DMS153 treated with DMSO at 0.1 percent for 48 hours (cell line): ENCODE measurements at regions not wholly inside any gene's neighbourhood (a gene's known extent, or its start where the extent isn't known, plus 50 kb on each side); places are given as distances from the start of the nearest gene placed in this dataset.

Source experiments
- DNase-seq: peaks from one replicate; lab custom pipeline; 2025; ENCODE audit not compliant: unreplicated experiment; lab: John Stamatoyannopoulos, UW

DNA sequence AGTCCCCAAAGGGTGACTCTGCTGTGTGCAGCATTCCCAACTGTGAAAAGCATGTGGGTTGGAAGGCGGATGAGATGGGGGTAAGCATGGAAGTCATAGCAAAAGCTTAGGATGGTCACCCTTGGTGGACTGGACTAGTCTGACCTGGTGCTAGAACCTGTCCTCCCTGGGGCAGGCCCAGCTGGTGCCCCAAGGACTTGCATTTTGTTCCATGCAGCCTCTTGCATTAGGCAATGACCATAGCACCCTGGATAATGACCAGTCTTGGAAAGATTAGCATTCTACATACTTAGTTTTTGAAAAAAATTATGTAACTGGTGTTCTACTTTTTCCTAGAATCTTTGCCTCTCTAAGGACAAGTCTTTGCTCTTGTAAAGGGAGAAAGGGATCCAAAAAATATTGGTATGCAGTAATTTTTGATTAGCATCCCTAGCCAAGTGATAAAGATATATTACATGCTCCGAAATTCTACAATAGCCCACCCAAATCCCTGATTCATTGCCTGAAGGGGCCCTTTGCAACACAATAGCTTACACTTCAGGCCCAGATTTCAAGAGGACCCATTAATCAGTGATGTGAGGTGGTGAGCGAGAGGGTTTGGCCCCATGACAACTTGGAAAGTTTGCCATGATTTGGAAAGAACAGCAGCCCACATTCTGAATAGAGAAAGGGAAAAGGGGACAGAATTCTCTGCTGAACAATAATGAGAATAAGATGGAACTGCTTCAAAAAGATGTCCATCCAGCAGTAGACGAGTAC, 93.3 kb upstream of the CD180 start:
- DNase-seq, result no peak

- no peak for DNase-seq
Observed at GRCh38 chr5:67287510-67288268, 91.1 kb upstream of the CD180 start.

DNA sequence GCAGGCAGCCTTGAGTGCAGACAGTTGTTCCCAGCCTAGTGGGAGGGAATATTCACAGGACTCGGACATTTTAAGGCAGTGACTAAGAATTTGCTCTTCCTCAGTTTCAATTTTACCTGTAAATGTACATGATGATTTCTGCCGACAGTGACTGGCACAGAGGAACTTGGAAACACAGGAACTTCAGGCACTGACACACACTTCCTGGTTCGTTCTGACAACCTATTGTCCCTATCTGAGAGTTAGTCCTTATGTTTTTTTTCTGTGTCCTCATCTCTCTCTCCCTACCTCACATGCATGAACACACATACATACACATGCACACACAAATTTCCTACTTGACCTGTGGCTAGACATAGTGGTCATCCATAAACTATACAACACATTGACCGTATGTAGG, 89.4 kb upstream of the CD180 start:
- DNase-seq, result no peak

DNA sequence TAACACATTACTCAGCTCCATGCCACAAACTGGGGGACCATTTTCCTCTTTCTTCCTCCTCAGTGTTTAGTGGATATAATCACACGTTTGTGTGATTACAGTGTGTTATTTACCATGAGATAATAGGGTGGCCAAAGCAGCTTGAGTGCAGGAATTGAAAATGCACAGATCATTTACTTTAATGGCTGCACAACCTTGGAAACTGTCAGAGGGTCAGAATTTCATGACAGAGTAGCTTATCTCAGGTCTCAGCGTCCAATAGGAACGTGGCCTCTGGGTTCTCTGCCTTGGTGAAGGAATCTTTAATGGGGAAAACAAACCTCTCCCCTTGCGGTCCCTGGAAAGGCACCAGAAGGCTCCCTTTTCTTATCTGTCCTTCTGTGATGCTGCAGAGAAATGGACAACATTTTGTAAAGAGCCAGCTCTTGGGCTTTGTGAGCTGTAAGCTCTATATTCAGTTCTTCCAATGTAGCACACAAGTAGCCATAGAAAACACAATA, 87.4 kb upstream of the CD180 start:
- DNase-seq, result no peak

DNA sequence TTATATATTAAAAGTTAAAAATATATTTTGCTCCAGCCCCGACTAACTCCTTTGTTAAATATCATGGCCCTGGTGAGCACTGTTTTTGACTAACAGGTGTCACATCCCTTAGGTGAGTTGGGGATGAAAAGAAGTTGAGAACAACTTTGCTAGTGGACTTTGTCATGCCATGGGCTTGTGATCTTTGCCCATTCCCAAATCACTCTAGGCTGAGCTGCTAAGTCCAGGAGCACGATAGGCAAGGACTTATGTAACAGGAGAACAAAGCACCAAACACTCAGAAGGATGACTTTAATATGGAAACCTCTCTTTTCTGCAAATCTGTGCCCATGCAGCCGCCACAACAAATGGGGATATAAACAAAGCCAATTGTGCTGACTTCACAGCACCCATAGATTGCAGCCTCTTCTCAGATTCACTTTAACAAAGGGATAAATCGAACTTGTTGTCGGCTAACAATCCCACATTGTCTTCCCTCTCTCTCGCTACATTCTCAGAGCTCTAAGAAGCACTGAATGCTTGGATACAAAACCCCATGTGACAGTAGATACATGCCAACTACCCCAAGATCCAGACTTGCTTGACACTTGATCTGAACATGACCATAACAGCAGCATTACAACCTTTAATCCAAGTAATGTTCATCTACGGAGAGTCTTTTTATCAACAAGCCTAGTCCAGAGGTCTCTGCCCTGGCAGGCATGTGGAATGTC, 86.8 kb upstream of the CD180 start:
- DNase-seq, result no peak

GRCh38 chr5:67281874-67282273, 85.3 kb upstream of the CD180 start:
- no peak for DNase-seq

- no peak for DNase-seq
Observed at GRCh38 chr5:67273689-67274356, 77.2 kb upstream of the CD180 start.

DNA sequence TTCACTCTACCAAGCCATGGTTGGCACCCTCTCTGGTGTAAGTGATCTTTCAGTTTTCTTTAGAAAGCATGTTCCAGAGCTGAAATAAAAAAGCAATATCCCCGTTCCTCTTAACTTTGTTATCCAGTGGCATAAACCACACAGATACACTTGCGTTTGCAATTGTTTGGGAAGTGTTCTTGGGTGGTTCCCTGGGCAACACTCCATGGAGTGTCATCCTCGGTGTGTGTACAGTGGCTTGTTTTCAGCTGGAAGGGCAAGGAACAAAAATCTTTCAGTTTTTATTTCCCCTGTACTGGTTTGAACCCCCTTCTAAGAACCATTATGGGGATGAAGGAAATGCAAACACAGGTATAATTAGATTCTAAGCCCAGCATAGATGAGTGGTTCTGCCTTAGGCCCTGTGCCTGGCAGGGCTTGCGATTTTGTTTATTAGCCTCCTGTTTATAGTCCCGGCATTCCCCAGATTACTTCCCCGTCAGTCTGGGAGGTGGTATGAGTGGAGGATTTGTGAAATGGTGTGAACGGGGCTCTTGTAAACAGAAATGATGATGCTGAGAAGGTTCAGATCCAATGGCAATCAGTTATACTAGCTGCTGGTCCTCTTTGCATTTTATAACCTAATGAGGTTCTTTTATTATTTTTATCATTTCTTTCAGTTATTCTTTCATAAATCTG, 76.0 kb upstream of the CD180 start:
- no peak for DNase-seq

DNA sequence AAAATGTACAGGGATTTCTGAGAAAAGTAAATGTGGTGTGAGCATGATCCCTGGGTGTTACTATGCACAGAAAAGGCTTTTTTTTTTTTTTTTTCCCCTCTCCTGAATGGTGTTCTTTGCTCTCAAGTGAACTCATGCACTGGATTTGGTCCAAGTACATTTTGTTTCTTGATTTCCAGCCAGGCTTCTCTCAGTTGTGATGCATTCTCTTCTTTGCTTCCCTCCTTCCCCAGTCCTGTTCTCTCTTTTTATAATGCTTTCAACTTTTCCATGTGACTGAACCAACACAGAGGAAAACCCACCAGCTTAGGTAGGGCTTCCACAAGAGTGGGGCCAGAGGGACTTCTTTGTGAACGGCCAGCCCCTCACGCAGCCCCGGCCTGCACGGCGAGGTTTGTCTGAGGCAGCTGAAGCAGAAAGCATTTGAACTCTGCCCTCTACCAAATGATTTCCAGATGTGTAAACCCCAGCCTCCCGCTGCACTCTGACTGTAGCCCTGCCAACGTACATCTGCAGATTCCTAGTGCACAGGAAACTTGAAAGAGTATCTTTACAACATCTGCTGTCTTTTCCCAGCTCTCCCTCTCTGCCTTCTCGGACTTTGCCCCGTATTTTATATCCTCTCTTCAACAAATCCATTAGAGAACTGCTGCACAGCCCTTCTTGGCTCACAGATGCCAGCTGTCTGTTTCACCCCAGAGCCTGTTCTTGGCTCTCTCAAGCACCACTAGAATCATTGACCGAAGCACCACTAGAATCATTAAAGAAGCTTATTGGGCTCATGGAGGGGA, 71.8 kb upstream of the CD180 start:
- DNase-seq, result no peak

DNA sequence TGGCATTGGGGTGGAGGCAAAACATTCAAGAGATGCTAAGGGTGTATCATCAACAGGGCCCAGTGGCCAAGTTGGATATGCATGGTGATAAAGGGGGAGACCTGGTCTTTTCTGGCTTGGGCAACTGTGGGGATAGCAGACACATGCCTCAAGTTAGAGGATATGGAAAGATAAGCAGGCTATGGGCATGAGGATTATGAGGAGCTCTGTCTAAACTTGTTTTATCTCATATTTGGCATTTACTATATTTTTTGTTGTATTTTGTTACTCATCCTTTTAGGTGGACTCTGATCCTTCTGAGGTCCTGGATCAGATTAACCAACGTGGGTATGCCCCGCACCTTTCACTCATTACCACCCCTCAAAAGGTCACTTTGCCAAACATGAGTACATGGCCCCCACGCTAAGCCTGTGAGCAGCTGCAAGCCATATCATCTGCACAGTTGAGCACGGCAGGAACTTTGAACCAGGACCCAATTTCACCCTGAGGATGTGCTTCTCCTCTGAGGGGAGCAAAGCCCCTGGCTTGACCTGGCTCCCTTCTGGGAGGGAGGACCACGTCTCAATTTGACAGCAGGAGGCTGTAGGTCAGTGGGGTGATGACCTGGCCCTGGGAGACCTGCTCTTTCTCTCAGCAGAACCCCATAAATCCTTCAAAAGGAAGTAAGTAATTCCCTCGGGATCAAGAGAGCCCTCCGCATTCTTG, 71.1 kb upstream of the CD180 start:
- DNase-seq, result no peak

- no peak for DNase-seq
Observed at GRCh38 chr5:67266654-67267350, 70.2 kb upstream of the CD180 start.

GRCh38 chr5:67265951-67266350, 69.4 kb upstream of the CD180 start:
- no peak for DNase-seq

GRCh38 chr5:67263656-67264408, 67.2 kb upstream of the CD180 start:
- no peak for DNase-seq

- DNase-seq, result no peak
Observed at GRCh38 chr5:67262956-67263355, 66.4 kb upstream of the CD180 start.

DNA sequence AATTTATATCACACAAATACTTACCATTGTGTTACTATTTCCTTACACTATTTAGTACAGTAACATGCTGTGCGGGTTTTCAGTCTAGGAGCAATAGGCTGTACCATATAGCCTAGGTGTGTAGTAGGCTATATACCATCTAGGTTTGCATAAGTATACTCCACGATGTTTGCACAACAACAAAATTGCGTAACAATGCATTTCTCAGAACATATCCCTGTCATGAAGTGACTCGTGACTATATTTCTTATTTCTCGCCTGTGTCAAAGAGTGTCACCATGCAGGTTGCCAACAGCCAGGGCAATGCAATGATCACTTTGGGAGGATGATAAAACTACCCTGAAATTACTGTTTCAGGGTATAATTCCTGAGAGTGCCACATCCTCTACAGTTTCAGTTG, 65.6 kb upstream of the CD180 start:
- DNase-seq, result no peak

GRCh38 chr5:67259548-67260215, 63.1 kb upstream of the CD180 start:
- DNase-seq, result no peak

GRCh38 chr5:67257500-67257899, 60.9 kb upstream of the CD180 start:
- DNase-seq, result no peak
